Endothelial cell of umbilical vein (primary cell): ENCODE measurements at regions not wholly inside any gene's neighbourhood (a gene's known extent, or its start where the extent isn't known, plus 50 kb on each side); places are given as distances from the start of the nearest gene placed in this dataset.

Source experiments
- BruUV-seq: library from RNA; stranded (reverse); fragments of 400-500 nt; replicated peaks from 2 replicates; lab custom pipeline; 2021; lab: Mats Ljungman, UMichigan
- CTCF ChIA-PET: fragments of 300-600, 350-600 bp; sonication (Branson Sonifier 250); formaldehyde crosslinking; loops from one replicate; lab custom pipeline; 2021; ENCODE audit warnings: antibody characterized with exemption, inconsistent platforms; lab: Charles Lee
- POLR2A ChIA-PET: fragments of 300-600, 350-600 bp; sonication (Branson Sonifier 250); formaldehyde crosslinking; loops from one replicate; lab custom pipeline; 2021; ENCODE audit warnings: antibody characterized with exemption, inconsistent platforms; lab: Charles Lee
- DNase-seq: peaks from one replicate; pipeline ENCODE4 v3.0.0-alpha.2; 2011; ENCODE audit warnings: low read depth, low spot score
- FAIRE-seq: peaks from 2 replicates; lab custom pipeline; 2011; peaks lifted over from hg19 to GRCh38; lab: Jason Lieb, UNC
- H2AFZ ChIP-seq: 2 replicates; pipeline ENCODE4 v1.6.0; 2012; ENCODE audit warnings: low read depth, low read length, control low read depth, inconsistent platforms
- H3K27ac ChIP-seq: 2 replicates; pipeline ENCODE4 v1.5.1; 2011; ENCODE audit warnings: low read depth, mild to moderate bottlenecking, control low read depth, low read length, moderate library complexity; ENCODE audit not compliant: insufficient read depth
- H3K27me3 ChIP-seq, 2 experiments: 2 replicates each; pipeline versions ENCODE4 v1.6.0 to v1.6.1; 2011; ENCODE audit warnings: low read length in 2 of 2, mixed read lengths in 1 of 2; ENCODE audit not compliant: control insufficient read depth in 2 of 2, insufficient read depth in 2 of 2
- H3K36me3 ChIP-seq, 2 experiments: 2 replicates in 1 of 2; 3 replicates in 1 of 2; pipeline ENCODE4 v1.5.1; 2011; ENCODE audit warnings: low read length in 2 of 2, mild to moderate bottlenecking in 1 of 2, moderate library complexity in 1 of 2; ENCODE audit not compliant: control insufficient read depth in 2 of 2, insufficient read depth in 2 of 2; ENCODE audit errors: extremely low read depth in 1 of 2
- H3K4me1 ChIP-seq: 3 replicates; pipeline ENCODE4 v1.5.1; 2011; ENCODE audit warnings: mild to moderate bottlenecking, low read length; ENCODE audit not compliant: control insufficient read depth, insufficient read depth; ENCODE audit errors: extremely low read depth
- H3K4me2 ChIP-seq: 2 replicates; pipeline ENCODE4 v1.6.1; 2011; ENCODE audit warnings: low read length, control low read depth, mixed read lengths; ENCODE audit not compliant: insufficient read depth
- H3K4me3 ChIP-seq, 3 experiments: fragments of 200-600 bp in 1 of 3; sonication (generic), shearing (Covaris generic) in 1 of 3; replicated peaks in 1 of 3; 2 replicates each; pipeline ENCODE4 v1.5.1; 2011 to 2016; ENCODE audit warnings: control low read depth in 3 of 3, low read length in 3 of 3, mild to moderate bottlenecking in 2 of 3, inconsistent platforms in 1 of 3, low read depth in 1 of 3, moderate library complexity in 1 of 3; ENCODE audit not compliant: insufficient read depth in 1 of 3
- H3K79me2 ChIP-seq: 2 replicates; pipeline ENCODE4 v1.6.0; 2012; ENCODE audit warnings: low read length, inconsistent platforms; ENCODE audit not compliant: control insufficient read depth, insufficient read depth
- H3K9ac ChIP-seq: replicated peaks from 2 replicates; pipeline ENCODE3; 2011; ENCODE audit warnings: low read length, control low read depth; ENCODE audit not compliant: insufficient read depth; ENCODE audit errors: extremely low read depth
- H3K9me1 ChIP-seq: replicated peaks from 3 replicates; pipeline ENCODE4 v1.6.0; 2011; ENCODE audit warnings: mild to moderate bottlenecking, low read length; ENCODE audit not compliant: control insufficient read depth, insufficient read depth; ENCODE audit errors: extremely low read depth
- H3K9me3 ChIP-seq: replicated peaks from 2 replicates; pipeline ENCODE4 v1.5.1; 2012; ENCODE audit warnings: low read length, inconsistent platforms; ENCODE audit not compliant: control insufficient read depth, insufficient read depth
- H4K20me1 ChIP-seq: replicated peaks from 2 replicates; pipeline ENCODE3; 2011; ENCODE audit warnings: mild to moderate bottlenecking, low read length; ENCODE audit not compliant: control insufficient read depth, insufficient read depth; ENCODE audit errors: extremely low read depth
- EZH2 ChIP-seq: IDR thresholded peaks from 2 replicates; pipeline ENCODE4 v1.6.1; 2012; ENCODE audit warnings: borderline replicate concordance, low read depth, mild to moderate bottlenecking, moderate library complexity, low read length, inconsistent platforms; ENCODE audit not compliant: severe bottlenecking
- FOS ChIP-seq: IDR thresholded peaks from 2 replicates; pipeline ENCODE4 v1.6.1; 2011; ENCODE audit warnings: mild to moderate bottlenecking, low read length, moderate library complexity, borderline replicate concordance; ENCODE audit not compliant: insufficient read depth
- GATA2 ChIP-seq: IDR thresholded peaks from 2 replicates; pipeline ENCODE4 v1.7.0; 2011; ENCODE audit warnings: low read depth, mild to moderate bottlenecking, moderate library complexity, mixed read lengths, low read length; ENCODE audit not compliant: insufficient read length, insufficient read depth
- JUN ChIP-seq: IDR thresholded peaks from 2 replicates; pipeline ENCODE4 v1.6.1; 2011; ENCODE audit warnings: borderline replicate concordance, low read depth; ENCODE audit not compliant: insufficient read length, insufficient read depth
- MAX ChIP-seq: IDR thresholded peaks from 2 replicates; pipeline ENCODE4 v1.6.1; 2011; ENCODE audit not compliant: insufficient read depth, insufficient read length
- MYC ChIP-seq: IDR thresholded peaks from one replicate; pipeline ENCODE4 v1.6.1; 2011; ENCODE audit warnings: mild to moderate bottlenecking, low read depth, low read length
- POLR2A ChIP-seq: IDR thresholded peaks from 2 replicates; pipeline ENCODE4 v1.6.1; 2012; ENCODE audit warnings: low read depth, mild to moderate bottlenecking, control low read depth, low read length
- POLR2AphosphoS5 ChIP-seq: IDR thresholded peaks from 2 replicates; pipeline ENCODE4 v1.6.1; 2012; ENCODE audit warnings: low read depth, mild to moderate bottlenecking, control low read depth, low read length, moderate library complexity; ENCODE audit not compliant: insufficient read depth
- dilution Hi-C: fragments of 300-500 bp; cut with MboI; formaldehyde crosslinking; loops from one replicate; pipeline ENCODE4 v1.15.0; 2019; ENCODE audit warnings: low sequenced_read_pairs; ENCODE audit not compliant: extremely low pct_ligation_motif_present
- intact Hi-C: fragments of 100-400 bp; cut with micrococcal nuclease; formaldehyde crosslinking; loops from one replicate; pipeline ENCODE4 v1.10.0; 2022
- TF ChIP-seq, protein P1 (sequence below), 2 donors: IDR thresholded peaks; 1 replicate in 1 of 2; 2 replicates in 1 of 2; pipeline ENCODE4 v1.5.1; 2011; ENCODE audit warnings: low read length in 2 of 2, mild to moderate bottlenecking in 2 of 2, moderate library complexity in 2 of 2, control low read depth in 1 of 2, inconsistent platforms in 1 of 2, low read depth in 1 of 2; ENCODE audit not compliant: insufficient read depth in 1 of 2; ENCODE audit errors: extremely low read depth in 1 of 2

- DNase-seq (no peak), FAIRE-seq (no peak)
- TF ChIP-seq EZH2: no peak
- no peak for TF ChIP-seq MAX
- no peak for TF ChIP-seq POLR2A
- TF ChIP-seq JUN: no peak
- no peak for TF ChIP-seq GATA2
- no peak for TF ChIP-seq POLR2AphosphoS5
- no peak for TF ChIP-seq MYC
- TF ChIP-seq FOS: no peak
- TF ChIP-seq, protein P1, sequence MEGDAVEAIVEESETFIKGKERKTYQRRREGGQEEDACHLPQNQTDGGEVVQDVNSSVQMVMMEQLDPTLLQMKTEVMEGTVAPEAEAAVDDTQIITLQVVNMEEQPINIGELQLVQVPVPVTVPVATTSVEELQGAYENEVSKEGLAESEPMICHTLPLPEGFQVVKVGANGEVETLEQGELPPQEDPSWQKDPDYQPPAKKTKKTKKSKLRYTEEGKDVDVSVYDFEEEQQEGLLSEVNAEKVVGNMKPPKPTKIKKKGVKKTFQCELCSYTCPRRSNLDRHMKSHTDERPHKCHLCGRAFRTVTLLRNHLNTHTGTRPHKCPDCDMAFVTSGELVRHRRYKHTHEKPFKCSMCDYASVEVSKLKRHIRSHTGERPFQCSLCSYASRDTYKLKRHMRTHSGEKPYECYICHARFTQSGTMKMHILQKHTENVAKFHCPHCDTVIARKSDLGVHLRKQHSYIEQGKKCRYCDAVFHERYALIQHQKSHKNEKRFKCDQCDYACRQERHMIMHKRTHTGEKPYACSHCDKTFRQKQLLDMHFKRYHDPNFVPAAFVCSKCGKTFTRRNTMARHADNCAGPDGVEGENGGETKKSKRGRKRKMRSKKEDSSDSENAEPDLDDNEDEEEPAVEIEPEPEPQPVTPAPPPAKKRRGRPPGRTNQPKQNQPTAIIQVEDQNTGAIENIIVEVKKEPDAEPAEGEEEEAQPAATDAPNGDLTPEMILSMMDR (IDR thresholded peaks at IDR 0.05; ENCODE audit: extremely low read depth in 1 of 2, insufficient read depth in 1 of 2, low read depth in 1 of 2, low read length in 2 of 2): no peak
- dilution Hi-C loops (no loop called here), intact Hi-C loops (no loop called here)
- Histone ChIP-seq H3K4me2 (no peak overlapping the region), H3K9me1 (no peaks in the 10 kb centered on the region), H3K9me3 (no peaks in the 10 kb centered on the region), H3K27ac (no peak overlapping the region), H2AFZ (no peak overlapping the region), H3K79me2 (no peaks in the 10 kb centered on the region), H3K36me3 (no peaks in the 10 kb centered on the region), H3K27me3 (peaks cover 0 to 1% of the 10 kb centered on the region in 2 experiments), H3K4me1 (no peaks in the 10 kb centered on the region), H4K20me1 (no peaks in the 10 kb centered on the region), H3K9ac (no peak overlapping the region), H3K4me3 (no peak overlapping the region)
- ChIA-PET CTCF (interaction anchor here (1.0 to 1.1 kb wide), 2 partner anchors 37 to 114 kb away, joined by 3 to 4 read pairs; no protein-coding TSS in a partner anchor), POLR2A (no interaction called here)
- no TSS peak for BruUV-seq
These were observed 131.0 kb upstream of the RFC3 start for GRCh38 chr13:33686772-33687480.
